HCT116 (cell line): ENCODE measurements at regions not wholly inside any gene's neighbourhood (a gene's known extent, or its start where the extent isn't known, plus 50 kb on each side); places are given as distances from the start of the nearest gene placed in this dataset.

Experiments used
- CTCF ChIP-seq, 3 experiments: fragments of 200-600 bp in 1 of 3; sonication (generic) in 1 of 3; IDR thresholded peaks in 2 of 3; conservative IDR thresholded peaks in 1 of 3; 2 replicates each; pipeline ENCODE4 v1.5.1; 2012 to 2017; ENCODE audit warnings: low read depth in 2 of 3, low read length in 2 of 3, antibody characterized with exemption in 1 of 3, borderline replicate concordance in 1 of 3, control low read depth in 1 of 3, mild to moderate bottlenecking in 1 of 3, mixed read lengths in 1 of 3, mixed run types in 1 of 3, moderate library complexity in 1 of 3; ENCODE audit not compliant: insufficient read depth in 1 of 3
- JUND ChIP-seq: IDR thresholded peaks from 2 replicates; pipeline ENCODE4 v1.6.1; 2012
- POLR2A ChIP-seq: IDR thresholded peaks from 2 replicates; pipeline ENCODE4 v1.7.0; 2011; ENCODE audit warnings: borderline replicate concordance; ENCODE audit not compliant: insufficient read depth, insufficient read length; ENCODE audit errors: extremely low read depth
- RAD21 ChIP-seq: IDR thresholded peaks from 2 replicates; pipeline ENCODE4 v1.6.1; 2012; ENCODE audit warnings: low read depth, mild to moderate bottlenecking
- SRF ChIP-seq: IDR thresholded peaks from 2 replicates; pipeline ENCODE4 v1.6.1; 2012; ENCODE audit warnings: low read depth

DNA sequence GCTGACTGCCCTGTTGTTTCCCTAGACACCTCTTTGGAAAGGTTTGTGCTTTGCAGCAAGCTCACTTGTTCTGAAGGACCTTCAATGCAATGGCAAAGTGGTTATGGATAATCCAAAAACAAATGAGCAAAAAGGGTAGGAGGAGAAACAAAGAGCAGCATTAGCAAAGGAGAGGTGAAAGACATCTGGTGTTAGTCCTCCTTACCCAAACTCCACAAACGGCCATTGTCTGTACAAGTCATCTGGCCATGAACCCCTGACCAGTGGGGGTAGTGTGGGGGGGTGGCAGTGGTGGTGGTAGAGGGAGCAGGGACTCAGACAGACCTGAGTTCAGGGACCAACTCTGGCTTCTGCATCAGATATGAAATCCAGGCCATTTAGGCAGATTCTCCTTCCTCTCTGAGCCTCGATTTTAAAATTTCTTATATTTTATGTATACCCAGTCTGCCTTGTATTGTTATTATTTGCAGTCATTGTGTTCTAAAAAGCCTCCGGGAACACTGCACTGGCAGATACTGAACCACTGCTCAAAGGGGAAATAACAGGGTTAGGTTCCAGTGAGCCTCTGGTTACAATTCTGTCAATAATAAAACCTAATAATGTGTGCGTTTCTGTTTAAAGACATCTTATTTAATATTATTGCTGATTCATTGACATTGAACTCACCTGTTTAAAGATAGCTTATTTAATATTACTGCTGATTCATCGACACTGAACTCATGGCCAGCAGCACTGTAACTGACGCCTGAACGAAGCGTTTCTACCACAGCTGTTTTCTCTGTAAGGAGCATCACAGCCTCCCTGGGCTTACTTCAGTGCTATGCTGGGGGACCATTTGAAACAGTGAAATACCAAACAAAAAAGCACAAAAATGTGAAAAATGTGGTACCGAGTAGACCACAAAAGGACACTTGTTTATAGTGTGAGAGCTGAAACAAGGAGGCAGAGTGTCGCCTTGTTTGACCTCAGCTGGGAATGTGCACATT lies 156.0 kb downstream of the SEC61B start:
- TF ChIP-seq CTCF (IDR thresholded peaks at IDR 0.05 in 2 of 3, conservative IDR thresholded peaks at IDR 0.05 in 1 of 3; ENCODE audit: borderline replicate concordance in 1 of 3, insufficient read depth in 1 of 3, low read depth in 2 of 3, low read length in 2 of 3) (no peak), JUND (no peak), SRF (no peak), POLR2A (no peak), RAD21 (no peak)
